ENCODE measurements at regions not wholly inside any gene's neighbourhood (a gene's known extent, or its start where the extent isn't known, plus 50 kb on each side); places are given as distances from the start of the nearest gene placed in this dataset.

- TF ChIP-seq, protein P1, sequence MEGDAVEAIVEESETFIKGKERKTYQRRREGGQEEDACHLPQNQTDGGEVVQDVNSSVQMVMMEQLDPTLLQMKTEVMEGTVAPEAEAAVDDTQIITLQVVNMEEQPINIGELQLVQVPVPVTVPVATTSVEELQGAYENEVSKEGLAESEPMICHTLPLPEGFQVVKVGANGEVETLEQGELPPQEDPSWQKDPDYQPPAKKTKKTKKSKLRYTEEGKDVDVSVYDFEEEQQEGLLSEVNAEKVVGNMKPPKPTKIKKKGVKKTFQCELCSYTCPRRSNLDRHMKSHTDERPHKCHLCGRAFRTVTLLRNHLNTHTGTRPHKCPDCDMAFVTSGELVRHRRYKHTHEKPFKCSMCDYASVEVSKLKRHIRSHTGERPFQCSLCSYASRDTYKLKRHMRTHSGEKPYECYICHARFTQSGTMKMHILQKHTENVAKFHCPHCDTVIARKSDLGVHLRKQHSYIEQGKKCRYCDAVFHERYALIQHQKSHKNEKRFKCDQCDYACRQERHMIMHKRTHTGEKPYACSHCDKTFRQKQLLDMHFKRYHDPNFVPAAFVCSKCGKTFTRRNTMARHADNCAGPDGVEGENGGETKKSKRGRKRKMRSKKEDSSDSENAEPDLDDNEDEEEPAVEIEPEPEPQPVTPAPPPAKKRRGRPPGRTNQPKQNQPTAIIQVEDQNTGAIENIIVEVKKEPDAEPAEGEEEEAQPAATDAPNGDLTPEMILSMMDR (IDR thresholded peaks at IDR 0.05; ENCODE audit: low read depth, low read length, missing control alignments): no peak
- in situ Hi-C loops (cut with HindIII; ENCODE audit: low sequenced_read_pairs): no loop called here
- DNase-seq (ENCODE audit: low read depth): no peak
- no peak overlapping the region for H3K4me3 ChIP-seq (ENCODE audit: low read depth, low read length)
These were observed 187.1 kb upstream of the WWC1 start for GRCh38 chr5:168104350-168104749.

DNA sequence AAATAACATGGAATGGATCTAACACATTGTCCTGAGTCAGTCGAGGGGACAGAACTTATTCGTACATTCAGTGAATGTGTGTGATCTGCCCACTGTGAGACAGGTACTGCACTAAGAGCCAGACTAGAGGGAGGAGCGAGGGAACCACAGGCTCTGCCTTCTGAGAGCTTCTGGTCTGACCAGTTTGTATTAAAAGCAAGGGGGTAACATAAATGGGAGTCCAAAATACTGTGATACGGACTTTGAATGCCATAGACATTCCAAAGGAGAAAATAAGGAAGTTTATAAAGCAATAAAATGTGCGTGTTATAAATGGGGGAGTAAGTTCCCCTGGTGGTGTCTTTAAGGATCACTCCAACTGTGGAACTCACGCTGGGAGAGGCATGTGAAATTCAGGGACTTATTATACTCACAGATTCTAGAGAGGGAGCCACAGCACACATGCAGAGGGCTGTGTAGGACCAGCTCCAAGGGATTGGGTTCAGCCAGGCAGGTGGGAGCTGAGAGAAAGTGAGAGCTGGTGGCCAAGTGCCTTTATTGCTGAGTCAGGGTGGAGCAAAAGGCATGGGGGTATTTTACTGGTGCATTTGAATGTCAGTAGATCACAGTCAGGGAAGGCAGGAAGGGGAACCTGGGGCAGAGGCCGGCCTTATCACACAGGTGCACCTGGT is 186.5 kb upstream of the WWC1 start:
- no peak for DNase-seq (ENCODE audit: low read depth)
- TF ChIP-seq, protein P1 (IDR thresholded peaks at IDR 0.05; ENCODE audit: low read depth, low read length, missing control alignments): peak; percentile 47
- in situ Hi-C loops (cut with HindIII; ENCODE audit: low sequenced_read_pairs): no loop called here
- H3K4me3 ChIP-seq (ENCODE audit: low read depth, low read length): no peak overlapping the region

DNA sequence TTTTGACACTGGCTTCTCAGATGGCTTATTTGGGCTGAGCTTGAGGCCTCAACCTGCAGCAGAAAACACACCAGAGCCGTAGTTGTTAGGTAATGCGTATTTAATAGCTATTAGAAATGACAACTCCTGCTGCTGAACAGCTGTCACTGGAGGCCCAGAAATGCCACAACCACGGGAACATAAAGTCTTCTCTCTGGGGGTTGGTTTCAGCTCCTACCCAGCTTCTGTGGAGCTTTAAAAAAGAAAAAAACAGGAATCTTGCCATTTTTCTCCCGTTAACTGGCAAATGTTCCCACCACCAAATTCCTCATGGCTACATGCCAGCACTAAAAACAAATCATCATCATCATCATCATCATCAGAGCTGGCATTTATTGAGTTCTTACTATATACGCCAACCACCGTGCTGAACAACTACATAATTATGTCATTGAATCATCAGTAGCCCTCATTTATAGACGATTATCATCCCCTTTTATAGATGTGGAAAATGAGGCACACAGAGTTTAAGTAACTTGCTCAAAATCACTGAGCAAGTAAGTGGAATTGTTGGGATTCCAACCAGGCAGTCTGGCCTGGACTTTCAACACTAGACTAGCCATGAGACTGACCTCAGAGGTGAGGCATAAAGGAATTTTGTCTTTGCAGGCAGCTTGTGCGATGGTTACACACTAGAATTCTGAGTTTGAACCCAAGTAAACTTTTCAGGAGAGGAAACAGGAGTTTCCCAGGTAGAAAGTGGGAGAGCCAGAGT is 185.3 kb upstream of the WWC1 start:
- DNase-seq (ENCODE audit: low read depth): no peak
- H3K4me3 ChIP-seq (ENCODE audit: low read depth, low read length): no peak overlapping the region
- TF ChIP-seq, protein P1 (IDR thresholded peaks at IDR 0.05; ENCODE audit: low read depth, low read length, missing control alignments): no peak
- in situ Hi-C loops (cut with HindIII; ENCODE audit: low sequenced_read_pairs): no loop called here

DNA sequence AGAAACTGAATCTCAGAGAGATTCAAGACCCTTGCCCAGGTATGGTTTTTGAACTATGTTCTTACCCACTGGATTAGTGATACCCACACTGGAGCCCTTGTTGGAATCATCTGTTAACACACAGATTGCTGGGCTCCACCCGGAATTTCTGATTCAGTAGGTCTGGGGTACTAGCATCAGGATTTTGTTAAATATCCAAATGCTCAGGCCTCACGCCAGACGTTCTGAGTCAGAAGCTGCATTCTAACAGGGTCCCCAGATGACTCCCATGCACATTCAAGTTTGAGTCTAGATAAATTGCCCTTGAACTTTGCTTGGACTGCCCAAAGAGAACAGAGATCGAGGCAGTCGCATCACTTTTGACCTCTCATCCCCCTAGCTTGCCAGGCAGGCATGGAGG is 182.0 kb upstream of the WWC1 start:
- no peak for DNase-seq (ENCODE audit: low read depth)
- in situ Hi-C loops (cut with HindIII; ENCODE audit: low sequenced_read_pairs): no loop called here
- no peak overlapping the region for H3K4me3 ChIP-seq (ENCODE audit: low read depth, low read length)
- TF ChIP-seq, protein P1 (IDR thresholded peaks at IDR 0.05; ENCODE audit: low read depth, low read length, missing control alignments): no peak

DNA sequence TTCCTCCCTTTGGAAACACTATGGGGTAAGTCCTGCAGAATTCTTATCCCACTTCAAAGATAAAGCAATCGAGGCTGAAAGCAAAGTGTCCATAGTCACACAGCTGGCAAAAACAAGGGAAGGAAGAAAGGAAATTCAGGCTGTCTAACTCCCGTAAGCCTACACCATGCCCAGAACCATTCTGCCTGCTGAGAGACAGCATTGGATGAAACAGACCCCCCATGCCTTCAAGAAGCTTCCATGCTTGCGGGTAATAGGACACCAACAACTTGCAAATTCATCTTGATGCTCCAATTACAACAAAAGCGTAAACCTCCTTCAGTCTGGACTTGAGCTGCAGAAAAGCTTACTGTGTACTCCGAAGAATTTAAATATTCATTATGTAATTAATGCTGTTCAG is 181.1 kb upstream of the WWC1 start:
- H3K4me3 ChIP-seq (ENCODE audit: low read depth, low read length): no peak overlapping the region
- DNase-seq (ENCODE audit: low read depth): no peak
- TF ChIP-seq, protein P1 (IDR thresholded peaks at IDR 0.05; ENCODE audit: low read depth, low read length, missing control alignments): no peak
- in situ Hi-C loops (cut with HindIII; ENCODE audit: low sequenced_read_pairs): no loop called here

GRCh38 chr5:168110870-168111832 is 180.3 kb upstream of the WWC1 start:
- H3K4me3 ChIP-seq (ENCODE audit: low read depth, low read length): no peak overlapping the region
- DNase-seq (ENCODE audit: low read depth): no peak
- in situ Hi-C loops (cut with HindIII; ENCODE audit: low sequenced_read_pairs): no loop called here
- TF ChIP-seq, protein P1 (IDR thresholded peaks at IDR 0.05; ENCODE audit: low read depth, low read length, missing control alignments): no peak

Data from astrocyte of the cerebellum (primary cell).